Endothelial cell of umbilical vein (primary cell): ENCODE measurements at regions not wholly inside any gene's neighbourhood (a gene's known extent, or its start where the extent isn't known, plus 50 kb on each side); places are given as distances from the start of the nearest gene placed in this dataset.

Source experiments
- BruUV-seq: library from RNA; stranded (reverse); fragments of 400-500 nt; replicated peaks from 2 replicates; lab custom pipeline; 2021; lab: Mats Ljungman, UMichigan
- CTCF ChIA-PET: fragments of 300-600, 350-600 bp; sonication (Branson Sonifier 250); formaldehyde crosslinking; loops from one replicate; lab custom pipeline; 2021; ENCODE audit warnings: antibody characterized with exemption, inconsistent platforms; lab: Charles Lee
- POLR2A ChIA-PET: fragments of 300-600, 350-600 bp; sonication (Branson Sonifier 250); formaldehyde crosslinking; loops from one replicate; lab custom pipeline; 2021; ENCODE audit warnings: antibody characterized with exemption, inconsistent platforms; lab: Charles Lee
- DNase-seq: peaks from one replicate; pipeline ENCODE4 v3.0.0-alpha.2; 2011; ENCODE audit warnings: low read depth, low spot score
- FAIRE-seq: peaks from 2 replicates; lab custom pipeline; 2011; peaks lifted over from hg19 to GRCh38; lab: Jason Lieb, UNC
- H2AFZ ChIP-seq: 2 replicates; pipeline ENCODE4 v1.6.0; 2012; ENCODE audit warnings: low read depth, low read length, control low read depth, inconsistent platforms
- H3K27ac ChIP-seq: 2 replicates; pipeline ENCODE4 v1.5.1; 2011; ENCODE audit warnings: low read depth, mild to moderate bottlenecking, control low read depth, low read length, moderate library complexity; ENCODE audit not compliant: insufficient read depth
- H3K27me3 ChIP-seq, 2 experiments: 2 replicates each; pipeline versions ENCODE4 v1.6.0 to v1.6.1; 2011; ENCODE audit warnings: low read length in 2 of 2, mixed read lengths in 1 of 2; ENCODE audit not compliant: control insufficient read depth in 2 of 2, insufficient read depth in 2 of 2
- H3K36me3 ChIP-seq, 2 experiments: 2 replicates in 1 of 2; 3 replicates in 1 of 2; pipeline ENCODE4 v1.5.1; 2011; ENCODE audit warnings: low read length in 2 of 2, mild to moderate bottlenecking in 1 of 2, moderate library complexity in 1 of 2; ENCODE audit not compliant: control insufficient read depth in 2 of 2, insufficient read depth in 2 of 2; ENCODE audit errors: extremely low read depth in 1 of 2
- H3K4me1 ChIP-seq: 3 replicates; pipeline ENCODE4 v1.5.1; 2011; ENCODE audit warnings: mild to moderate bottlenecking, low read length; ENCODE audit not compliant: control insufficient read depth, insufficient read depth; ENCODE audit errors: extremely low read depth
- H3K4me2 ChIP-seq: 2 replicates; pipeline ENCODE4 v1.6.1; 2011; ENCODE audit warnings: low read length, control low read depth, mixed read lengths; ENCODE audit not compliant: insufficient read depth
- H3K4me3 ChIP-seq, 3 experiments: fragments of 200-600 bp in 1 of 3; sonication (generic), shearing (Covaris generic) in 1 of 3; replicated peaks in 1 of 3; 2 replicates each; pipeline ENCODE4 v1.5.1; 2011 to 2016; ENCODE audit warnings: control low read depth in 3 of 3, low read length in 3 of 3, mild to moderate bottlenecking in 2 of 3, inconsistent platforms in 1 of 3, low read depth in 1 of 3, moderate library complexity in 1 of 3; ENCODE audit not compliant: insufficient read depth in 1 of 3
- H3K79me2 ChIP-seq: 2 replicates; pipeline ENCODE4 v1.6.0; 2012; ENCODE audit warnings: low read length, inconsistent platforms; ENCODE audit not compliant: control insufficient read depth, insufficient read depth
- H3K9ac ChIP-seq: replicated peaks from 2 replicates; pipeline ENCODE3; 2011; ENCODE audit warnings: low read length, control low read depth; ENCODE audit not compliant: insufficient read depth; ENCODE audit errors: extremely low read depth
- H3K9me1 ChIP-seq: replicated peaks from 3 replicates; pipeline ENCODE4 v1.6.0; 2011; ENCODE audit warnings: mild to moderate bottlenecking, low read length; ENCODE audit not compliant: control insufficient read depth, insufficient read depth; ENCODE audit errors: extremely low read depth
- H3K9me3 ChIP-seq: replicated peaks from 2 replicates; pipeline ENCODE4 v1.5.1; 2012; ENCODE audit warnings: low read length, inconsistent platforms; ENCODE audit not compliant: control insufficient read depth, insufficient read depth
- H4K20me1 ChIP-seq: replicated peaks from 2 replicates; pipeline ENCODE3; 2011; ENCODE audit warnings: mild to moderate bottlenecking, low read length; ENCODE audit not compliant: control insufficient read depth, insufficient read depth; ENCODE audit errors: extremely low read depth
- CTCF ChIP-seq, 2 donors: IDR thresholded peaks; 1 replicate in 1 of 2; 2 replicates in 1 of 2; pipeline ENCODE4 v1.5.1; 2011; ENCODE audit warnings: low read length in 2 of 2, mild to moderate bottlenecking in 2 of 2, moderate library complexity in 2 of 2, control low read depth in 1 of 2, inconsistent platforms in 1 of 2, low read depth in 1 of 2; ENCODE audit not compliant: insufficient read depth in 1 of 2; ENCODE audit errors: extremely low read depth in 1 of 2
- EZH2 ChIP-seq: IDR thresholded peaks from 2 replicates; pipeline ENCODE4 v1.6.1; 2012; ENCODE audit warnings: borderline replicate concordance, low read depth, mild to moderate bottlenecking, moderate library complexity, low read length, inconsistent platforms; ENCODE audit not compliant: severe bottlenecking
- FOS ChIP-seq: IDR thresholded peaks from 2 replicates; pipeline ENCODE4 v1.6.1; 2011; ENCODE audit warnings: mild to moderate bottlenecking, low read length, moderate library complexity, borderline replicate concordance; ENCODE audit not compliant: insufficient read depth
- GATA2 ChIP-seq: IDR thresholded peaks from 2 replicates; pipeline ENCODE4 v1.7.0; 2011; ENCODE audit warnings: low read depth, mild to moderate bottlenecking, moderate library complexity, mixed read lengths, low read length; ENCODE audit not compliant: insufficient read length, insufficient read depth
- JUN ChIP-seq: IDR thresholded peaks from 2 replicates; pipeline ENCODE4 v1.6.1; 2011; ENCODE audit warnings: borderline replicate concordance, low read depth; ENCODE audit not compliant: insufficient read length, insufficient read depth
- MAX ChIP-seq: IDR thresholded peaks from 2 replicates; pipeline ENCODE4 v1.6.1; 2011; ENCODE audit not compliant: insufficient read depth, insufficient read length
- MYC ChIP-seq: IDR thresholded peaks from one replicate; pipeline ENCODE4 v1.6.1; 2011; ENCODE audit warnings: mild to moderate bottlenecking, low read depth, low read length
- POLR2A ChIP-seq: IDR thresholded peaks from 2 replicates; pipeline ENCODE4 v1.6.1; 2012; ENCODE audit warnings: low read depth, mild to moderate bottlenecking, control low read depth, low read length
- POLR2AphosphoS5 ChIP-seq: IDR thresholded peaks from 2 replicates; pipeline ENCODE4 v1.6.1; 2012; ENCODE audit warnings: low read depth, mild to moderate bottlenecking, control low read depth, low read length, moderate library complexity; ENCODE audit not compliant: insufficient read depth
- dilution Hi-C: fragments of 300-500 bp; cut with MboI; formaldehyde crosslinking; loops from one replicate; pipeline ENCODE4 v1.15.0; 2019; ENCODE audit warnings: low sequenced_read_pairs; ENCODE audit not compliant: extremely low pct_ligation_motif_present
- intact Hi-C: fragments of 100-400 bp; cut with micrococcal nuclease; formaldehyde crosslinking; loops from one replicate; pipeline ENCODE4 v1.10.0; 2022

GRCh38 chr15:47383801-47384200, 333.5 kb upstream of the SEMA6D start:
- dilution Hi-C loops, result no loop called here

GRCh38 chr15:47384341-47384740, 333.0 kb upstream of the SEMA6D start:
- POLR2A ChIA-PET, result no interaction called here
- Histone ChIP-seq H3K79me2 (no peaks in the 10 kb centered on the region), H3K9me3 (no peaks in the 10 kb centered on the region), H3K36me3 (no peaks in the 10 kb centered on the region), H3K9me1 (no peaks in the 10 kb centered on the region), H3K27ac (peak overlapping the region; percentile 83), H3K4me3 (no peak overlapping the region), H3K9ac (peak overlapping the region; percentile 48), H3K4me1 (peaks cover 21% of the 10 kb centered on the region), H2AFZ (no peak overlapping the region), H3K27me3 (no peaks in the 10 kb centered on the region), H3K4me2 (peak overlapping the region; percentile 20), H4K20me1 (no peaks in the 10 kb centered on the region)
- CTCF ChIA-PET, result interaction anchor here (0.7 to 2.8 kb wide), 17 partner anchors 10 to 1679 kb away, joined by 3 to 43 read pairs (median 4); partner anchors contain the start of gene SEMA6D
- TF ChIP-seq POLR2AphosphoS5 (peak; percentile 43), JUN (peak; percentile 80), MAX (peak; percentile 32), GATA2 (peak; percentile 81), EZH2 (no peak), CTCF (IDR thresholded peaks at IDR 0.05; ENCODE audit: extremely low read depth in 1 of 2, insufficient read depth in 1 of 2, low read depth in 1 of 2, low read length in 2 of 2) (no peak), FOS (peak; percentile 90), POLR2A (no peak), MYC (no peak)
- DNase-seq (peak; percentile 97), FAIRE-seq (peak; percentile 98)
- no TSS peak for BruUV-seq
- intact Hi-C loops, result loop anchor here (1.0 to 5.0 kb wide), 5 partner anchors 13 to 228 kb away; no protein-coding TSS in a partner anchor
- dilution Hi-C loops, result no loop called here

More at GRCh38 chr15:47383801-47384200, 333.5 kb upstream of the SEMA6D start:
- CTCF ChIA-PET, result interaction anchor here (0.7 to 2.8 kb wide), 16 partner anchors 9 to 1678 kb away, joined by 3 to 43 read pairs (median 4); partner anchors contain the start of gene SEMA6D
- Histone ChIP-seq H3K9ac (peak overlapping the region; percentile 48), H3K36me3 (no peaks in the 10 kb centered on the region), H3K4me1 (peaks cover 21% of the 10 kb centered on the region), H2AFZ (peak overlapping the region; percentile 21), H3K9me3 (no peaks in the 10 kb centered on the region), H3K27ac (peak overlapping the region; percentile 83), H3K27me3 (no peaks in the 10 kb centered on the region), H3K9me1 (no peaks in the 10 kb centered on the region), H4K20me1 (no peaks in the 10 kb centered on the region), H3K79me2 (no peaks in the 10 kb centered on the region), H3K4me3 (no peak overlapping the region), H3K4me2 (peak overlapping the region; percentile 20)
- intact Hi-C loops, result loop anchor here (1.0 to 5.0 kb wide), 5 partner anchors 14 to 228 kb away; no protein-coding TSS in a partner anchor
- BruUV-seq, result TSS peak; percentile 40
- POLR2A ChIA-PET, result no interaction called here
- no peak for TF ChIP-seq CTCF (IDR thresholded peaks at IDR 0.05; ENCODE audit: extremely low read depth in 1 of 2, insufficient read depth in 1 of 2, low read depth in 1 of 2, low read length in 2 of 2)
- no peak for TF ChIP-seq POLR2A
- no peak for DNase-seq
- no peak for FAIRE-seq
